NCI-H1694 treated with DMSO at 0.1 percent for 48 hours (cell line): ENCODE measurements at regions not wholly inside any gene's neighbourhood (a gene's known extent, or its start where the extent isn't known, plus 50 kb on each side); places are given as distances from the start of the nearest gene placed in this dataset.

ENCODE experiments used
- DNase-seq: peaks from one replicate; lab custom pipeline; 2025; lab: John Stamatoyannopoulos, UW

- DNase-seq = no peak
Observed at GRCh38 chr1:81388435-81388834, 412.3 kb upstream of the ADGRL2 start.

- DNase-seq = no peak
Observed at GRCh38 chr1:81387446-81387845, 413.3 kb upstream of the ADGRL2 start.

DNA sequence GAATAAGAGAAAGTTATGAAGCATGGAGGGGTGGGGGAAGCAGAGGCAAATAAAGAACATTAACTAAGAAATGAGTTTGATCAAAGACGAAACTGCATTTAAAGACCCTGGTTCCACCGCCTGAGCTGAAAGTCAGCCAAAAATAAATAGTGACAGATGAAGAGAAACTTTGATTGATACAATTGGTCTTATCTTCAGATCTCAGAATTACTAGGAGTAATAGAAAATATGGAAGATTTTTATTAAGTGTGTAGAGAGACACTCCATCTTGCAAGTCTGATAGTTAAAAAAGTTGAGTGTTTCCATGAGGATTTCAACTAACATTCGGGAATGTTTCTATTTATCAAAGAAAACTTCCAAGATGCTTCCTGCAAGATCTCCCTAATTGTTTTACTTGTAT, 418.2 kb upstream of the ADGRL2 start:
- no peak for DNase-seq

GRCh38 chr1:81381881-81382280, 418.9 kb upstream of the ADGRL2 start:
- no peak for DNase-seq

DNA sequence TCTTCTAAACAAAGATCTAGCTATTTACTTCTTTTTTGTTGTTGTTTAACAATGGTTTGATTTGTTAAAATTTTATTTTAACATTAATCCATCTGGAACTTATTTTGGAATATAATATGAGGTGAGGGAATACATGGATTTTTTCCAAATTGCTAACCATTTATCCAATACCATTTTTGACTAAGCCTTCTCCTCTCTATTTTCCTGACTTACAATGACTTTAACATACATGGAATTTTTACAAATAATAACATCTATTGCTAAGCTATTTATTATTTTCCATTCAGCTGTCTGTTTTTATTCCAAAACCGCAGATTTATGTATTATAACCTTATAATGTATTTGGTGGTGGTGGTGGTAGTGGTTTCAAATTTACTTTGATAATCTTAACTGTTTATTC, 420.3 kb upstream of the ADGRL2 start:
- no peak for DNase-seq

DNA sequence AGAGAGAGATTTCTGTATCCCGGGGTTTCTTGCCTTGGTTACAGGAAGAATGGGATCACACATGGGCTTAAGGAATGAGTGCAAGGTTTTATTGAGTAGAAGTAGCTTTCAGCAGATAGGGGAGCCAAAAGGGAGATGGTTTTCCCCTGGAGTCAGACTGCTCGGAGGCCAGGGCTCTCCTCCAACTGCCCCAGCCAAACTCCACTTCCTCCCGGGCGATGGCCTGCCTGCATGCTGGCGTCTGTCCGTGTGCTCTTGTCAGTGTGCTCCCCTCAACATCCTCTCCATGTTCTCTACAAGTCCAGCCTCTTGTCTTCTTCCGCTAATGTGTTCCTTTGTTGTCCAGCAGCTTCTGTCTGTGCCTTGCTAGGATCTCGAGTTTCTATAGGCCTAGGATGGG, 421.3 kb upstream of the ADGRL2 start:
- no peak for DNase-seq

DNA sequence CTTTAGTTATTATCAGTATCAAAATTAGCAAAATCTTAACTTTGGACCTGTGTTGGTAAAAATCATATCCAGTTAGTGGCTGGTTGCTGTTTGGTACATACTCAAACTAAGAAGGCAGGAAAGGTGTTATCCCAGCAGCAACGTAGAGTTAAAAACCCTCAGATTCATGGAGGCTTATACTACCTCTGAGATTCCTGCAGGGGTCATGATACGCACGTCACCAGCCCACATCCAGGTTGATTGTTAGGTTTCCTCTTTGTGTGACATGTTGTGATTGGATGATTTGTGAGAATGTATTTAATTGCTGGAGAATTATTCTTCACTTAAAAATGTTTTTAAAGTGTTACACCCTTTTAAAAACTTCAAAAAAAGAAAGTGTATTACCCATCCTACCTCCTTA, 423.3 kb upstream of the ADGRL2 start:
- DNase-seq = no peak

- no peak for DNase-seq
Observed at GRCh38 chr1:81375884-81376548, 424.7 kb upstream of the ADGRL2 start.

DNA sequence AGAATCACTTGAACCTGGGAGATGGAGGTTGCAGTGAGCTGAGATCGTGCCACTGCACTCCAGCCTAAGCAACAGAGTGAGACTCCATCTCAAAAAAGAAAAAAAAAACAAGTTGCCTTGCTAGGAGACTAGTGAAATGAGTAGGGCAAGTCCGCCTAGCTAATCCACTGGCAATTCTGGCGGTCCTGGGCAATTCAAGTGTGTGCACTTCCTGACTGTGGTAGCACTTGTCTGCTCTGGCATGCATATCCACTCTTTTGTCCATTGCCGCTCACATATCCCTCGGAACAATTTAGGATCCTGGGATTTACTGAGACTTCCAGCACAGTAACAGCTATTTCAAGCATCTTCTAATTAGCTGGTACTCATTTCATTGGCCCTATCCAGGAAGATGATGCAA, 426.3 kb upstream of the ADGRL2 start:
- DNase-seq = no peak

GRCh38 chr1:81371864-81372263, 428.9 kb upstream of the ADGRL2 start:
- no peak for DNase-seq

GRCh38 chr1:81369833-81370232, 430.9 kb upstream of the ADGRL2 start:
- no peak for DNase-seq

GRCh38 chr1:81366173-81366572, 434.6 kb upstream of the ADGRL2 start:
- no peak for DNase-seq

GRCh38 chr1:81364088-81364487, 436.6 kb upstream of the ADGRL2 start:
- DNase-seq = no peak

GRCh38 chr1:81358151-81358550, 442.6 kb upstream of the ADGRL2 start:
- no peak for DNase-seq

DNA sequence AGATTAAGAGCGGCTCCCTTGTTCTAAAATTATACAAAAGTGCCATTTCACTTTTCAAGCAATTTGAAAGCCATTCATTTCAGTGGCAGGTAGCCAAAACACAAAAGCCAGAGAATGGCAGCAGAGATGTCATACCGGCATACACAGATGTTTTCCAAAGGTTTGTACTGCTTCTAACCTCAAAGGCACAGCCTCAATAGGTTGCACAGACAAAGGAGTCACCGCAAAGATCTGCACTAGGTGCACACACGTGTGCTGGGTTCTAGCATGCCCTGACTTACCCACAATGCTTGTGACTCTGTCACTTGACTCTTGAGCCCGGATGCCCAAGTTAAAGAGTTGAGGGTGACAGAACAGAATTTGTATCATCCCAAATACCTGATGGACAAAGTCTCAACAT, 448.9 kb upstream of the ADGRL2 start:
- no peak for DNase-seq

DNA sequence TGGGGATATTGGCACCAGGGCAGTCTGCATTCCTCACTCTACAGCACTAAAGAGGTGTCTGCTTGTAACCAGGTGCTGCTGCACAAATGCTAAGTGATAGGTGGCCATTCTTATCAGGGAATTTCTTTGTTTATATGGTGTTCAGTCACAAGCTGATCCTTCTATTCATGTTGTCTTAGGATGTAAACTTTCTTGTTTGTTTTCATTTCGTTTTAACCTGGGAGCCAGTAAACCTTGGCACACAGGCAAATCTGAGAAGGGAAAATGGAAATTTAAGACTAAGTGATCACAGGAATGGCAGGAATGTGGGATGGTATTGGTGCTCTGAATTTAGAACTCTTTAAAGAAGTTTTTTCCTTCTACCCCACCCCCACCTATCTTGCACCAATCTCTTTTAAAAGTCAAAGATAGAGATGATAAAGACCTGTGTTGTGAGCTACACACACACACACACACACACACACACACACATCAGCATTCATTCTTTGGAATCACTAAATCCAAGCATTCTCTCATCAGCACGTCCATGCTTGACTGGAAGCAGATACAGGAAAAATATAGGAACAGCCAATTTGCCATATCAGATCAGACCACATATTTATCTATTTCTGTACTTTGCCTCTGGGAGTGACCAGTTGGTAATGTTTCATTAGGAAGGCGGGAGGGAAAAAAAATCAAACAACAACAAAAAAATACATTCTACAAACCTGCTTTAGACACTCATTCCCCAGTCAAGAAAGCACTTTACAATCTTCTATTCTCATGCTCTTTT, 451.4 kb upstream of the ADGRL2 start:
- DNase-seq = no peak

GRCh38 chr1:81345110-81345509, 455.6 kb upstream of the ADGRL2 start:
- no peak for DNase-seq

DNA sequence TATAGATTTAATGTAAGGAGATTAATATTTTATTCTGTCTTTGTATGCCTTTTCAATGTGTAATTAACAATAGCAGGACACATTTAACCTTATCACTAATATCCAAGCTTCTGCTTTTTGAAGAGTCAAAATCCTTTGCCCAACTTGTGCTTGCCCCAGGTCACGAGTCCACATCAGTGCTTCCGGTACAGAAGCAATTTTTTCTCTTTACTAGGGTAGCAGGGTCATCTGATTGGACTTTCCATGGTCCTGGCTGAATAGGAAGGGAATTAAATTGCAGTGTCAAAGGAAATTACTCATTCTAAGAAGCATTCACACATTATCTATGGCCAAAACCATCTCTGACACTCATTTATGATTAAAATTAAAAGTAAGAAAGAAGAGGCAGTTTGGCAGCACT, 460.5 kb upstream of the ADGRL2 start:
- no peak for DNase-seq

- DNase-seq = no peak
Observed at GRCh38 chr1:81337226-81337625, 463.5 kb upstream of the ADGRL2 start.

DNA sequence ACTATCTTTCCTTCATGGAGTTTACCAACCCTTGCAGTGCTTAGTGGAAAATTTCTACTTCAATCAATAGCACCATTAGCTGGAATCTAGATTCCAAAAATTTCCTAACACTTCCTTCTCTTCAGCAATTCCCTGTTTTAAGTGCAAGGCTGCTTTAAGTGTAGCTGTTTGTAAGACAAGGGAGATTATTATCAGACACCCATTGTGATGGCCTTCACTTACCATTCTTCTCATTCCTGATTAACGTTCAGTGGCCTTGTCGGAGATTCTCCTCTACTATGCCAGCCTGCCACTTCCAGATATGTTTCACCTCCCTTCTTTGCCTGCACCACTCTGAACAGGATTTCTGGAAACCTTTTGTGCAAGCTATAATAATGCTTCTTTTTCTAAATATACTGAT, 464.9 kb upstream of the ADGRL2 start:
- no peak for DNase-seq

DNA sequence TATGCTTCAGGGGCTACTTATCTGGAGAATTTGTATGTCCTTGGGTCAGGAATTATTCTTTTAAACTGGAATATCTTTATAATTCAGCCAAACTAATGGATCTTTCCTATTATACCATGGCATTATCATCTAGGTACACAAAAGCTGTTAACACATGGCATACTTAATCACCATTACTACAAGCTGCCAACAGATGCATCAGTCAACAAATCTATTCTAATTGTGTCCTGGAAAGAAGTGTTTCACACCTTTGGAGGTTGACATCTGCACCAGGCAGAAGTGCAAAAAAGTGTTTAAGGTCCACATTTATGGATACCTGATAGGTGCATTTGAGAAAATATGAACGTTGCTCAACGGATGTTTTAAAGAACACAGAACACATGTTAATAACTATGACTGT, 470.2 kb upstream of the ADGRL2 start:
- peak; percentile 5 for DNase-seq

DNA sequence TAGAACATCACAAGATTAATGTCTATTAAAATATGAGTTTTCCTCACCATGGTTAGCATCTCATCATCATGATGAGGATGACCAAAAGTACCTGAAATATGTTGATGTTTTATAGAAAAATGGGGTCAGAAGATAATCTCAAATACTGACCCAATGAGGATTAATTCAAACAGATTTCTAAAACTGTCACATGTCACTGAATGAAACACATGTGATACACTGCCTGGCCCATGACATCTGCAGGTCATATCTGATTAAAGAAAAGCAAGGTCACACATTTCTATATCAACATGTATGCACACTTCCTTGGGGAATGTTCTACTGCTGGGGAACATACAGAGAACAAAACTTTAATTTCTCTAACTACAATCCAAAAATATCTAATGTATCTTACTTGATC, 470.6 kb upstream of the ADGRL2 start:
- no peak for DNase-seq

DNA sequence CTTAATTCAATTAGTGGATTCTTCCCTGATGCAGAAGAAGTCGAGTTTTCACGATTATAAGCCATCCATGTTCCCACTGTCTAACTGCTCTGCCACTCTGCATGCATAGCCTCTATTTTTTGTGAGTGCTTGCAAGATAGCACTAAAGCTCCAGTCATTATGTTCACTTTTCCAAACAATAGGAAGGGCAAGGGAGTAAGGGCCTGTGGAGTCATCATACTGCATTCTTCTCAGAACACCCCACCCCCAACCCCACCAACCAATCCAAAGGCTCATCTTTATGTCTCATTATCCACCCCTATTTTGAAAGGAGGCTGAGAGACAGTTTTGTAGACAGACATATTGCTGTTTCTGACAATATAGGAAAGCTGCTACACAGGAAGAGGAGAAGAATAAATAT, 471.7 kb upstream of the ADGRL2 start:
- DNase-seq = no peak

DNA sequence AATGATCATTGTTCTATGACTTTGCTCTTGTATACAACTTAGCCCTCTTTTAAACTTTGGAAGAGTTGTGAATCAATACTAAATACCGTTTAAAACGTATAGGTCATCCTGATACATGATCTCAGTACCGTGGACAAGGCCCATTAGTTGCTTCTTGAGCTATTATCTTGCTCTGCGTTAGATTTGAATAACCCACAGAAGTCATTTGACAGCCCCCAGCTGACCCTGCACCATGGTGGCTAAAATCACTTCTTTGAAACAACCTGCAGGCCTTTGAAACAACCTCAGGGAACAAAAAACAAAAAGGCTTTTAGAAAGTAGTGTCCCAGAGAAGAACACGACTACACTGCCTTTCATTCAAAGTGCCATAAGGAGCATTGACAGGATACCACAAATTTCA, 473.0 kb upstream of the ADGRL2 start:
- DNase-seq = no peak
